ENCODE measurements at regions not wholly inside any gene's neighbourhood (a gene's known extent, or its start where the extent isn't known, plus 50 kb on each side); places are given as distances from the start of the nearest gene placed in this dataset.

DNA sequence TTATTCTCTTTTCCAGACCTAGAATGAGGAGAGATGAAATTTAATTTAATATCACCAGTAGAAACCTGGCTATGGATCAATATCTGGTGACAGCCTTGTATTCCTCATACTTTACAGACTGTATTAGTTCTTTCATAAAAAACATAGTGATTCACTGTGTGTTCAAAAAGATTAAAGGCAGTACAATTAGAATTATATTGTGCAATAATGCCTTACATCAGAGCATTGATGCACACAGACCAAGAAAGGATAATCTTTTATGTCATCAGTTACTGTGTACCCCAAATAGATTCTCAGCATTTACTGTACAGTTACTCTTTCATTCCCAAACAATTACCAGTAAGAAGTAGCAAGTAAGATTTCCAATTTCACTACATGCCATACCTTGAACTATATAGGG lies 260.5 kb upstream of the ANXA10 start:
- no peaks in the 10 kb centered on the region for H3K4me1 ChIP-seq (ENCODE audit: insufficient read depth, low read length, poor library complexity, severe bottlenecking)
- no peak overlapping the region for H3K4me2 ChIP-seq (ENCODE audit: low read depth, low read length, poor library complexity, severe bottlenecking)
- no peaks in the 10 kb centered on the region for H3K9me2 ChIP-seq (replicated peaks; ENCODE audit: low read depth, low read length)
- H2AFZ ChIP-seq (ENCODE audit: low read length) = no peak overlapping the region
- H3F3A ChIP-seq (ENCODE audit: low read depth) = no peaks in the 10 kb centered on the region
- no peak overlapping the region for H3K9ac ChIP-seq (ENCODE audit: low read depth, low read length, poor library complexity, severe bottlenecking)
- H3K4me3 ChIP-seq (ENCODE audit: low read length, poor library complexity, severe bottlenecking) = no peak overlapping the region
- H4K20me1 ChIP-seq (ENCODE audit: insufficient read depth, low read length, poor library complexity, severe bottlenecking) = no peaks in the 10 kb centered on the region
- H3K79me2 ChIP-seq (ENCODE audit: insufficient read depth, low read length) = no peaks in the 10 kb centered on the region
- no peaks in the 10 kb centered on the region for H3K9me3 ChIP-seq (ENCODE audit: insufficient read depth, low read depth, low read length)
- no peaks in the 10 kb centered on the region for H3K27me3 ChIP-seq (ENCODE audit: insufficient read depth, low read length, poor library complexity, severe bottlenecking)
- no peaks in the 10 kb centered on the region for H3K36me3 ChIP-seq (ENCODE audit: insufficient read depth, low read length)
- no peak for TF ChIP-seq EZH2phosphoT487 (IDR thresholded peaks at IDR 0.05; ENCODE audit: borderline replicate concordance)
- no peak for TF ChIP-seq CTCF (conservative IDR thresholded peaks at IDR 0.05; ENCODE audit: low read length)

- no peak overlapping the region for H3K4me3 ChIP-seq (ENCODE audit: low read length, poor library complexity, severe bottlenecking)
- H3K27me3 ChIP-seq (ENCODE audit: insufficient read depth, low read length, poor library complexity, severe bottlenecking) = no peaks in the 10 kb centered on the region
- H4K20me1 ChIP-seq (ENCODE audit: insufficient read depth, low read length, poor library complexity, severe bottlenecking) = no peaks in the 10 kb centered on the region
- no peaks in the 10 kb centered on the region for H3K9me3 ChIP-seq (ENCODE audit: insufficient read depth, low read depth, low read length)
- H3K4me1 ChIP-seq (ENCODE audit: insufficient read depth, low read length, poor library complexity, severe bottlenecking) = no peaks in the 10 kb centered on the region
- no peaks in the 10 kb centered on the region for H3K36me3 ChIP-seq (ENCODE audit: insufficient read depth, low read length)
- H2AFZ ChIP-seq (ENCODE audit: low read length) = no peak overlapping the region
- H3F3A ChIP-seq (ENCODE audit: low read depth) = no peaks in the 10 kb centered on the region
- peaks cover 3% of the 10 kb centered on the region; the same call in 1 of the 2 replicates for H3K9me2 ChIP-seq (replicated peaks; ENCODE audit: low read depth, low read length)
- H3K9ac ChIP-seq (ENCODE audit: low read depth, low read length, poor library complexity, severe bottlenecking) = no peak overlapping the region
- H3K4me2 ChIP-seq (ENCODE audit: low read depth, low read length, poor library complexity, severe bottlenecking) = no peak overlapping the region
- H3K79me2 ChIP-seq (ENCODE audit: insufficient read depth, low read length) = no peaks in the 10 kb centered on the region
- no peak for TF ChIP-seq EZH2phosphoT487 (IDR thresholded peaks at IDR 0.05; ENCODE audit: borderline replicate concordance)
- no peak for TF ChIP-seq CTCF (conservative IDR thresholded peaks at IDR 0.05; ENCODE audit: low read length)
These were observed 253.7 kb upstream of the ANXA10 start for GRCh38 chr4:167838686-167839085.

- no peaks in the 10 kb centered on the region for H3F3A ChIP-seq (ENCODE audit: low read depth)
- no peaks in the 10 kb centered on the region for H3K79me2 ChIP-seq (ENCODE audit: insufficient read depth, low read length)
- H3K9ac ChIP-seq (ENCODE audit: low read depth, low read length, poor library complexity, severe bottlenecking) = no peak overlapping the region
- peaks cover 3% of the 10 kb centered on the region; the same call in 1 of the 2 replicates for H3K9me2 ChIP-seq (replicated peaks; ENCODE audit: low read depth, low read length)
- no peaks in the 10 kb centered on the region for H3K4me1 ChIP-seq (ENCODE audit: insufficient read depth, low read length, poor library complexity, severe bottlenecking)
- TF ChIP-seq CTCF (conservative IDR thresholded peaks at IDR 0.05; ENCODE audit: low read length) (no peak), EZH2phosphoT487 (IDR thresholded peaks at IDR 0.05; ENCODE audit: borderline replicate concordance) (no peak)
- H3K4me2 ChIP-seq (ENCODE audit: low read depth, low read length, poor library complexity, severe bottlenecking) = no peak overlapping the region
- no peaks in the 10 kb centered on the region for H3K27me3 ChIP-seq (ENCODE audit: insufficient read depth, low read length, poor library complexity, severe bottlenecking)
- H3K4me3 ChIP-seq (ENCODE audit: low read length, poor library complexity, severe bottlenecking) = no peak overlapping the region
- no peaks in the 10 kb centered on the region for H4K20me1 ChIP-seq (ENCODE audit: insufficient read depth, low read length, poor library complexity, severe bottlenecking)
- no peaks in the 10 kb centered on the region for H3K9me3 ChIP-seq (ENCODE audit: insufficient read depth, low read depth, low read length)
- H3K36me3 ChIP-seq (ENCODE audit: insufficient read depth, low read length) = no peaks in the 10 kb centered on the region
- H2AFZ ChIP-seq (ENCODE audit: low read length) = no peak overlapping the region
These were observed 249.8 kb upstream of the ANXA10 start for GRCh38 chr4:167842487-167842886.
